IMR-90 (cell line): ENCODE measurements at regions not wholly inside any gene's neighbourhood (a gene's known extent, or its start where the extent isn't known, plus 50 kb on each side); places are given as distances from the start of the nearest gene placed in this dataset.

Experiments used
- ATAC-seq: fragments of 200-7000 bp; cut with Tn5 transposase; 2 replicates; pipeline ENCODE4 v1.9.1; 2020; ENCODE audit warnings: low read depth, mild to moderate bottlenecking, moderate library complexity
- BruUV-seq: library from RNA; stranded (reverse); fragments of 400-500 nt; replicated peaks from 2 replicates; lab custom pipeline; 2021; lab: Mats Ljungman, UMichigan
- CTCF ChIA-PET: fragments of 300-600 bp; formaldehyde crosslinking; extraction: SDS; loops from one replicate; lab custom pipeline; 2021; ENCODE audit warnings: antibody characterized with exemption; lab: Yijun Ruan, JAX
- POLR2A ChIA-PET: fragments of 300-600 bp; sonication (Branson Sonifier 250); formaldehyde crosslinking; loops from one replicate; lab custom pipeline; 2022; ENCODE audit warnings: antibody characterized with exemption; ENCODE audit not compliant: unreplicated experiment; lab: Charles Lee
- DNase-seq: peaks from one replicate; pipeline ENCODE4 v3.0.0; 2013
- H2AFZ ChIP-seq: replicated peaks from 2 replicates; pipeline ENCODE3; 2013; ENCODE audit warnings: low read length, mild to moderate bottlenecking; ENCODE audit not compliant: poor library complexity
- H2AK5ac ChIP-seq: 2 replicates; pipeline ENCODE4 v1.6.1; 2013; ENCODE audit warnings: low read depth, low read length, inconsistent platforms
- H2AK9ac ChIP-seq: replicated peaks from 2 replicates; pipeline ENCODE3; 2013; ENCODE audit warnings: mild to moderate bottlenecking, low read depth, low read length, moderate library complexity; ENCODE audit not compliant: poor library complexity
- H2BK120ac ChIP-seq: 2 replicates; pipeline ENCODE4 v1.6.1; 2013; ENCODE audit warnings: low read depth, low read length, inconsistent platforms
- H2BK15ac ChIP-seq: 3 replicates; pipeline ENCODE4 v1.6.1; 2013; ENCODE audit warnings: low read depth, low read length, inconsistent platforms
- H2BK20ac ChIP-seq: 2 replicates; pipeline ENCODE4 v1.6.1; 2013; ENCODE audit warnings: low read depth, mild to moderate bottlenecking, inconsistent platforms, low read length, moderate library complexity
- H2BK5ac ChIP-seq: 2 replicates; pipeline ENCODE4 v1.6.1; 2013; ENCODE audit warnings: mild to moderate bottlenecking, low read depth, low read length, inconsistent platforms; ENCODE audit not compliant: poor library complexity, severe bottlenecking
- H3K14ac ChIP-seq: replicated peaks from 2 replicates; pipeline ENCODE4 v1.6.1; 2013; ENCODE audit warnings: low read depth, low read length, inconsistent platforms
- H3K18ac ChIP-seq: 2 replicates; pipeline ENCODE4 v1.6.1; 2013; ENCODE audit warnings: low read depth, low read length, control low read depth
- H3K23ac ChIP-seq: 2 replicates; pipeline ENCODE4 v1.6.1; 2013; ENCODE audit warnings: low read depth, low read length, inconsistent platforms
- H3K27ac ChIP-seq: 2 replicates; pipeline ENCODE4 v1.5.1; 2013; ENCODE audit warnings: mild to moderate bottlenecking, control low read depth, low read length; ENCODE audit not compliant: insufficient read depth
- H3K27me3 ChIP-seq: 2 replicates; pipeline ENCODE4 v1.6.1; 2013; ENCODE audit warnings: low read length; ENCODE audit not compliant: control insufficient read depth, insufficient read depth
- H3K36me3 ChIP-seq: 2 replicates; pipeline ENCODE4 v1.6.1; 2013; ENCODE audit warnings: low read length, mixed read lengths; ENCODE audit not compliant: control insufficient read depth, insufficient read depth
- H3K4ac ChIP-seq: 2 replicates; pipeline ENCODE4 v1.6.1; 2013; ENCODE audit warnings: low read depth, low read length, inconsistent platforms
- H3K4me1 ChIP-seq: 2 replicates; pipeline ENCODE4 v1.6.1; 2013; ENCODE audit warnings: low read length, mixed read lengths; ENCODE audit not compliant: control insufficient read depth, insufficient read depth
- H3K4me2 ChIP-seq: 2 replicates; pipeline ENCODE4 v1.6.1; 2013; ENCODE audit warnings: low read depth, mild to moderate bottlenecking, control low read depth, low read length, moderate library complexity
- H3K4me3 ChIP-seq: 2 replicates; pipeline ENCODE4 v1.5.1; 2013; ENCODE audit warnings: low read depth, mild to moderate bottlenecking, control low read depth, low read length, moderate library complexity; ENCODE audit not compliant: insufficient read depth
- H3K56ac ChIP-seq: 2 replicates; pipeline ENCODE4 v1.6.1; 2013; ENCODE audit warnings: low read length, inconsistent platforms; ENCODE audit not compliant: insufficient read depth; ENCODE audit errors: extremely low read depth
- H3K79me1 ChIP-seq, 2 experiments: 2 replicates each; pipeline ENCODE4 v1.6.1; 2013; ENCODE audit warnings: low read length in 2 of 2, inconsistent platforms in 1 of 2, low read depth in 1 of 2
- H3K9ac ChIP-seq: 2 replicates; pipeline ENCODE4 v1.6.1; 2013; ENCODE audit warnings: low read depth, low read length, control low read depth
- H3K9me1 ChIP-seq: 2 replicates; pipeline ENCODE4 v1.6.1; 2013; ENCODE audit warnings: low read length, inconsistent platforms; ENCODE audit not compliant: insufficient read depth
- H3K9me3 ChIP-seq: 2 replicates; pipeline ENCODE4 v1.6.1; 2013; ENCODE audit warnings: low read length; ENCODE audit not compliant: control insufficient read depth, insufficient read depth
- H4K20me1 ChIP-seq: 2 replicates; pipeline ENCODE4 v1.6.1; 2013; ENCODE audit warnings: low read length, inconsistent platforms; ENCODE audit not compliant: insufficient read depth
- H4K5ac ChIP-seq: 2 replicates; pipeline ENCODE4 v1.6.1; 2013; ENCODE audit warnings: mild to moderate bottlenecking, low read depth, low read length, control low read depth
- H4K8ac ChIP-seq, 2 experiments: 2 replicates each; pipeline ENCODE4 v1.6.1; 2013; ENCODE audit warnings: low read depth in 2 of 2, low read length in 2 of 2, control low read depth in 1 of 2, inconsistent platforms in 1 of 2
- H4K91ac ChIP-seq: 2 replicates; pipeline ENCODE4 v1.6.1; 2013; ENCODE audit warnings: low read depth, low read length, inconsistent platforms; ENCODE audit not compliant: insufficient read depth
- MAFK ChIP-seq: IDR thresholded peaks from 2 replicates; pipeline ENCODE4 v1.6.1; 2012; ENCODE audit warnings: low read depth, low read length, improper control_type of control experiment
- WGBS, 2 experiments: methylation state at CpG; one replicate each; pipeline versions ENCODE4 v1.1.5 to v1.1.7; 2013; ENCODE audit warnings: missing lambda C conversion rate in 2 of 2; ENCODE audit not compliant: insufficient read length in 1 of 2; ENCODE audit errors: extremely low coverage in 2 of 2; 5-methylcytosine and 5-hydroxymethylcytosine counted together
- dilution Hi-C: fragments of 300-500 bp; cut with HindIII; formaldehyde crosslinking; loops from one replicate; pipeline ENCODE4 v1.14.3; 2018; ENCODE audit warnings: low sequenced_read_pairs; ENCODE audit not compliant: unreplicated experiment
- in situ Hi-C: fragments of 300-500 bp; cut with MboI; formaldehyde crosslinking; loops from 3 replicates; pipeline ENCODE4 v1.14.3; 2019; ENCODE audit warnings: low sequenced_read_pairs, inconsistent platforms, mixed read lengths
- intact Hi-C: fragments of 100-400 bp; cut with micrococcal nuclease; formaldehyde crosslinking; loops from 2 replicates; pipeline ENCODE4 v1.10.0; 2022
- TF ChIP-seq, protein P1 (sequence below): fragments of 150-350 bp; IDR thresholded peaks from 2 replicates; pipeline ENCODE4 v1.6.1; 2017; ENCODE audit warnings: mild to moderate bottlenecking, antibody characterized with exemption, low read length, low read depth

DNA sequence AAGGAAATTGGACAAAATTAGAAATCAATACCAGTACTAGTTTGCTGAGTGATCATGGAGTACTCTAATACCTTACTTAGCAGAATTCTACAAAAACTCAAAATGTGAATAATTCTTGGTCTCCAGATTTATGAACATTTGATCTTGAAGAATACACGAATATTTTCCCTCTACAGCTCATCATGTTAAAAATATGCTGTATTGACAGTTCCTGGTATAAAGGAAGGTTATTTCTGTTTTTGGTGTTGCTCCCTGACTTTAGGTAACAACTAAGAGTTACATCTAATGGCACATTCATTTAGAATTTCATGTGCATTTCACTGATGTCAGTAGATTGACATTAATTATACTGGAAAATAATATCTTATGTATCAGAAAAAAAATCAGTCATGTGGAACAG is 479.2 kb upstream of the PKDCC start:
- H3K36me3 ChIP-seq = no peaks in the 10 kb centered on the region
- dilution Hi-C loops (no loop called here), intact Hi-C loops (no loop called here), in situ Hi-C loops (no loop called here)
- TF ChIP-seq MAFK = peak; percentile 49
- TF ChIP-seq, protein P1, sequence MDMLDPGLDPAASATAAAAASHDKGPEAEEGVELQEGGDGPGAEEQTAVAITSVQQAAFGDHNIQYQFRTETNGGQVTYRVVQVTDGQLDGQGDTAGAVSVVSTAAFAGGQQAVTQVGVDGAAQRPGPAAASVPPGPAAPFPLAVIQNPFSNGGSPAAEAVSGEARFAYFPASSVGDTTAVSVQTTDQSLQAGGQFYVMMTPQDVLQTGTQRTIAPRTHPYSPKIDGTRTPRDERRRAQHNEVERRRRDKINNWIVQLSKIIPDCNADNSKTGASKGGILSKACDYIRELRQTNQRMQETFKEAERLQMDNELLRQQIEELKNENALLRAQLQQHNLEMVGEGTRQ = no peak
- H3K27me3 ChIP-seq = no peaks in the 10 kb centered on the region
- H3K4me1 ChIP-seq = no peaks in the 10 kb centered on the region
- ChIA-PET POLR2A (no interaction called here), CTCF (no interaction called here)
- no peak overlapping the region for H2BK5ac ChIP-seq
- H2AFZ ChIP-seq = no peak overlapping the region
- no peak overlapping the region for H4K8ac ChIP-seq
- H2BK20ac ChIP-seq = no peak overlapping the region
- H4K91ac ChIP-seq = no peak overlapping the region
- no CpG with 5 or more reads among the region's 1 CpG for WGBS, 2 experiments
- H3K18ac ChIP-seq = no peak overlapping the region
- ATAC-seq (no peak), DNase-seq (no peak)
- H2AK9ac ChIP-seq = no peak overlapping the region
- H3K9ac ChIP-seq = no peak overlapping the region
- H3K23ac ChIP-seq = no peak overlapping the region
- H4K5ac ChIP-seq = no peak overlapping the region
- no peak overlapping the region for H3K56ac ChIP-seq
- H4K20me1 ChIP-seq = no peaks in the 10 kb centered on the region
- no peak overlapping the region for H2BK15ac ChIP-seq
- H3K79me1 ChIP-seq = no peaks in the 10 kb centered on the region
- H3K9me3 ChIP-seq = no peaks in the 10 kb centered on the region
- no peak overlapping the region for H2AK5ac ChIP-seq
- no TSS peak for BruUV-seq
- H2BK120ac ChIP-seq = no peak overlapping the region
- no peaks in the 10 kb centered on the region for H3K9me1 ChIP-seq
- H3K4ac ChIP-seq = no peak overlapping the region
- H3K27ac ChIP-seq = no peak overlapping the region
- H3K4me3 ChIP-seq = no peak overlapping the region
- no peak overlapping the region for H3K14ac ChIP-seq
- H3K4me2 ChIP-seq = no peak overlapping the region
